WTC11 (cell line): ENCODE measurements at regions not wholly inside any gene's neighbourhood (a gene's known extent, or its start where the extent isn't known, plus 50 kb on each side); places are given as distances from the start of the nearest gene placed in this dataset.

Source experiments
- NR1H2 ChIP-seq: sonication (generic); formaldehyde crosslinking; IDR thresholded peaks from 2 replicates; pipeline ENCODE4 v1.9.0; 2021; ENCODE audit warnings: mild to moderate bottlenecking, moderate library complexity, missing genetic modification reagents
- TF ChIP-seq, protein P1 (sequence below): fragments of 250-450 bp; sonication (Bioruptor Pico); IDR thresholded peaks from 2 replicates; pipeline ENCODE4 v1.9.0; 2021; ENCODE audit warnings: mild to moderate bottlenecking

- TF ChIP-seq, protein P1, sequence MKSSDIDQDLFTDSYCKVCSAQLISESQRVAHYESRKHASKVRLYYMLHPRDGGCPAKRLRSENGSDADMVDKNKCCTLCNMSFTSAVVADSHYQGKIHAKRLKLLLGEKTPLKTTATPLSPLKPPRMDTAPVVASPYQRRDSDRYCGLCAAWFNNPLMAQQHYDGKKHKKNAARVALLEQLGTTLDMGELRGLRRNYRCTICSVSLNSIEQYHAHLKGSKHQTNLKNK (CRISPR knock-in tag) = no peak
- no peak for TF ChIP-seq NR1H2 (CRISPR knock-in tag)
Observed at GRCh38 chr19:56900573-56901097, 60.1 kb upstream of the PEG3 start.
